ENCODE measurements at regions not wholly inside any gene's neighbourhood (a gene's known extent, or its start where the extent isn't known, plus 50 kb on each side); places are given as distances from the start of the nearest gene placed in this dataset.
"Not testable (repeated sequence)": the region's sequence is repeated elsewhere in the genome, so short reads cannot be mapped to it uniquely, and the experiment has no call there.

DNA sequence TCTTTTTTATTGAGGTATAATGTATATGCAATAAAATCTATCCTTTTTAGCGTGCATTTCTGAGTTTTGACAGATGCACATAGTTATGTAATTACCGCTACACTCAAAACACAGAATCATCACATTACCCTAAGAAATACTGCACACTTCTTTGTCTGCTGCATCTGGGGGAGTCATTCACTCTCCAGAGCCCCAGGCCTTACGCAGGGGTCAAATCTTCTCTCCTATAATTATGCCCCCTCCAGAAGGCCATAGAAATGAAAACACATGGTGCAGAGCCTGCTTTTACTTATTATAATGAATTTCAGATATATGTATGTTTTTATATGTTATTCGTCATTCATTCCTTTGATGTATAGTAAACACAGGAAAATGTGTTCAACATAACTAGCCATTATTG lies 296.5 kb upstream of the TMEM132C start:
- Histone ChIP-seq H3K27ac (no peak overlapping the region), H3K27me3 (no peaks in the 10 kb centered on the region), H3K4me1 (ENCODE audit: low read depth) (no peaks in the 10 kb centered on the region), H3K36me3 (no peaks in the 10 kb centered on the region), H3K9me3 (ENCODE audit: low read depth) (no peaks in the 10 kb centered on the region), H3K4me3 (no peak overlapping the region)
- DNase-seq (ENCODE audit: low read depth in 1 of 2, low spot score in 1 of 2), result no peak
- TF ChIP-seq, protein P1, sequence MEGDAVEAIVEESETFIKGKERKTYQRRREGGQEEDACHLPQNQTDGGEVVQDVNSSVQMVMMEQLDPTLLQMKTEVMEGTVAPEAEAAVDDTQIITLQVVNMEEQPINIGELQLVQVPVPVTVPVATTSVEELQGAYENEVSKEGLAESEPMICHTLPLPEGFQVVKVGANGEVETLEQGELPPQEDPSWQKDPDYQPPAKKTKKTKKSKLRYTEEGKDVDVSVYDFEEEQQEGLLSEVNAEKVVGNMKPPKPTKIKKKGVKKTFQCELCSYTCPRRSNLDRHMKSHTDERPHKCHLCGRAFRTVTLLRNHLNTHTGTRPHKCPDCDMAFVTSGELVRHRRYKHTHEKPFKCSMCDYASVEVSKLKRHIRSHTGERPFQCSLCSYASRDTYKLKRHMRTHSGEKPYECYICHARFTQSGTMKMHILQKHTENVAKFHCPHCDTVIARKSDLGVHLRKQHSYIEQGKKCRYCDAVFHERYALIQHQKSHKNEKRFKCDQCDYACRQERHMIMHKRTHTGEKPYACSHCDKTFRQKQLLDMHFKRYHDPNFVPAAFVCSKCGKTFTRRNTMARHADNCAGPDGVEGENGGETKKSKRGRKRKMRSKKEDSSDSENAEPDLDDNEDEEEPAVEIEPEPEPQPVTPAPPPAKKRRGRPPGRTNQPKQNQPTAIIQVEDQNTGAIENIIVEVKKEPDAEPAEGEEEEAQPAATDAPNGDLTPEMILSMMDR (IDR thresholded peaks at IDR 0.05; ENCODE audit: low read depth, low read length), result no peak

DNA sequence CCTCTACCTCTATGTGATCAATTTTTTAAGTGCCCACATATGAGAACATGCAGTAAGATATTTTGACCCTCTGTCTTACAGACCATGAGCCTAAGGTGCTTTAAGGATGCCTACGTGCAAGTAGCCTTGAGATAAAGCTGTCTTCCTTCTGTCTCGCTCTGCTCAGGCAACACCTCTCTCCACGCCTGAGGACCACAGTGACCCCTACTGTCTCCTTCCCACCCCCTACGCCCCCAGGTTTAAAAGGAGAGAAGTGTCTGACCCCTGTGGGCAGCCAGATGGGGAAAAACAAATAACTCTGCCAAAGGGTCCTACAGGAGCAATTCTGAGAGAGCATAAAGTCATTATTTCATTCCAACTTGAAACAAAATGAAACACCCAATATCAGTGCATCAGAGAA lies 286.4 kb upstream of the TMEM132C start:
- Histone ChIP-seq H3K4me3 (no peak overlapping the region), H3K27ac (no peak overlapping the region), H3K4me1 (ENCODE audit: low read depth) (no peaks in the 10 kb centered on the region), H3K9me3 (ENCODE audit: low read depth) (no peaks in the 10 kb centered on the region), H3K36me3 (no peaks in the 10 kb centered on the region), H3K27me3 (no peaks in the 10 kb centered on the region)
- no peak for DNase-seq (ENCODE audit: low read depth in 1 of 2, low spot score in 1 of 2)
- TF ChIP-seq, protein P1 (IDR thresholded peaks at IDR 0.05; ENCODE audit: low read depth, low read length), result no peak

DNA sequence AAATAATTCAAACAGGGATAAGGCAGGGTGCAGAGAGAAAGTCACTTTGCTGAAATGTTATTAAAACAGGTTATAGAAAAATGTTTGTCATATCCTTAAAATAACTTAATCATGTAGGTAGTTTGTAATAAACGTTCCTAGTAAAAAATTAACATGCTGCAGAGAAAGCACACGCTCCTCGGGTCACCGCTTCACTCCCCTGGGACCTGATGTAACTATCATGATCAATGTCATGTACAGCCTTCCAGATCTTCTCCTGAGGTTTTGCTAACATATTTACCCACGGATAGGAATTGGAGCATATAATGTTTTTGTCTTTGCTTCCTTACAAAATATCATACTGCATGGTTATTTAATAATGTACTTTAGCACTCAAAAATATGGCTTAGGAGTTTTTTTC lies 285.1 kb upstream of the TMEM132C start:
- H3K36me3 ChIP-seq, result no peaks in the 10 kb centered on the region
- H3K27me3 ChIP-seq, result no peaks in the 10 kb centered on the region
- no peak overlapping the region for H3K4me3 ChIP-seq
- TF ChIP-seq, protein P1 (IDR thresholded peaks at IDR 0.05; ENCODE audit: low read depth, low read length), result no peak
- H3K9me3 ChIP-seq (ENCODE audit: low read depth), result no peaks in the 10 kb centered on the region
- H3K27ac ChIP-seq, result no peak overlapping the region
- DNase-seq (ENCODE audit: low read depth in 1 of 2, low spot score in 1 of 2), result no peak
- no peaks in the 10 kb centered on the region for H3K4me1 ChIP-seq (ENCODE audit: low read depth)

DNA sequence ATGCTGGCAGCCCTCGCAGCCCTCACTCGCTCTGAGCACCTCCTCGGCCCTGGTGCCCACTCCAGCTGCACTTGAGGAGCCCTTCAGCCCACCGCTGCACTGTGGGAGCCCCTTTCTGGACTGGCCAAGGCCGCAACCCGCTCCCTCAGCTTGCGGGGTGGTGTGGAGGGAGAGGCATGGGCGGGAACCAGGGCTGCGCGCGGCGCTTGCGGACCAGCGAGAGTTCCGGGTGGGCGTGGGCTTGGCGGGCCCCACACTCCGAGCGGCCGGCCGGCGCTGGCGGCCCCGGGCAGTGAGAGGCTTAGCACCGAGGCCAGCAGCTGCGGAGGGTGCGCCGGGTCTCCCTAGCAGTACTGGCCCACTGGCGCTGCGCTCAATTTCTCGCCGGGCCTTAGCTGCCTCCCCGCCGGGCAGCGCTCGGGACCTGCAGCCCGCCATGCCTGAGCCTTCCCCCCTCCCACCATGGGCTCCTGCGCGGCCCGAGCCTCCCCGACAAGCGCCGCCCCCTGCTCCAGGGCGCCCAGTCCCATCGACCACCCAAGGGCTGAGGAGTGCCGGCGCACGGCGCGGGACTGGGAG lies 283.7 kb upstream of the TMEM132C start:
- not testable (repeated sequence) for DNase-seq (ENCODE audit: low read depth in 1 of 2, low spot score in 1 of 2); H3K27me3 ChIP-seq; H3K4me3 ChIP-seq; H3K36me3 ChIP-seq; H3K9me3 ChIP-seq (ENCODE audit: low read depth); H3K4me1 ChIP-seq (ENCODE audit: low read depth); H3K27ac ChIP-seq

DNA sequence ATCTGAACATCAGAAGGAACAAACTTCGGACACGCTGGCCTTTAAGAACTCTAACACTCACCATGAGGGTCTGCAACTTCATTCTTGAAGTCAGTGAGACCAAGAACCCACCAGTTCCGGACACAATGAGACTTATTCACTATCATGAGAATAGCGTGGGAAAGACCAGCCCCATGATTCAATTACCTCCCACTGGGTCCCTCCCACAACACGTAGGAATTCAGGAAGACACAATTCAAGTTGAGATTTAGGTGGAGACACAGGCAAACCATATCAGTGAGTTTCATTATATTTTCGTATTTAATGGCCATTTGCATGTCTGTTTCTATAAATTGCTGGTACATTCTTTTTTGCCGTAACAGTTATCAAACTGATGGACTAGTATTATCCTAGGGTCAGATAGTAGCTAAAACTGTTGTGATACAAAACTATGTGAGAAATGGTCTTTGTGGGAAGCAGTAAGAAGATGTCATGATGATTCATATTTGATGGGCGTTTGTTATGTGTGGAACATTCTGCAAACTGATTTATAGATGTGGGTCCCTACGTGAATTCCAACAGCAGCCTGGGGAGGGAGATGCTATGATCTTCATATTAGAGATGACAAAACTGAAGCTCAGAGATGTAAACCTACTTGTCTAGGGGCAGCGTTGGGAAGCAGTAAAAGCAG lies 282.4 kb upstream of the TMEM132C start:
- no peaks in the 10 kb centered on the region for H3K4me1 ChIP-seq (ENCODE audit: low read depth)
- TF ChIP-seq, protein P1 (IDR thresholded peaks at IDR 0.05; ENCODE audit: low read depth, low read length), result no peak
- H3K27ac ChIP-seq, result no peak overlapping the region
- no peaks in the 10 kb centered on the region for H3K36me3 ChIP-seq
- no peak for DNase-seq (ENCODE audit: low read depth in 1 of 2, low spot score in 1 of 2)
- no peaks in the 10 kb centered on the region for H3K9me3 ChIP-seq (ENCODE audit: low read depth)
- no peaks in the 10 kb centered on the region for H3K27me3 ChIP-seq
- no peak overlapping the region for H3K4me3 ChIP-seq

DNA sequence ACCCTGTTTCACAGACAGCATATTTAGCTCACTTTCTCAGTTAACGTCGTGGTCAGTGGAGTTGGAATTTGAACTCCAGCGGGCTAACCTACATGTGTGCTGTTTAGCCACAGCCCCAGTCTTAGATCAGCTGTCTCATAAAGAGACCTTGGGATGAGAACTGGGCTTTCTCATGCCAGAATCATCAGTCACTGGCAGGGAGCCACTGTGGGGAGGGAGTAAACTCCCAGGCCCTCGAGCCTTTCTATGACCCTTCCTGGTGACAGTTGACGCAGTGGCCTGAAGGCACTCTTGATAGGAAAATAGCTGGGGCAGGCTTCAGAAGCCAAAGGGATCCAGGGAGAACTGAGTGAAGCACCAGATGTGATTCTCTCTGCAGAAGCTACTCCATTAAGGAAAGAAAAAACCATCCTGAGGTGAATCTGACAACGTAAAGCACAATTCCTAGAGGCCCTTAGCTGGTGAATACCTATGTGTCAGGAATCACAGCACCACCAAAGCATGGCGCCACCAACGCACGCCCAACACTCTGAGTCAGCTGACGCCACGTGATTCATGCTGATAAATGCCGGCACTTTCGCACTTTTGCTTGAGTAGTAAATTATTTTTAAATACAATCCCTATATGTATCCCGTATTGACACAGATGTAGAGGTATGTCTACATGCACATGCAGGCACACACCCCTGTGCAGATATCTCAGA lies 279.6 kb upstream of the TMEM132C start:
- DNase-seq (ENCODE audit: low read depth in 1 of 2, low spot score in 1 of 2), result peak in 1 of 2 donors; percentile 55
- Histone ChIP-seq H3K27ac (no peak overlapping the region), H3K27me3 (no peaks in the 10 kb centered on the region), H3K9me3 (ENCODE audit: low read depth) (no peaks in the 10 kb centered on the region), H3K4me1 (ENCODE audit: low read depth) (no peaks in the 10 kb centered on the region), H3K36me3 (no peaks in the 10 kb centered on the region), H3K4me3 (no peak overlapping the region)
- TF ChIP-seq, protein P1 (IDR thresholded peaks at IDR 0.05; ENCODE audit: low read depth, low read length), result no peak
